ENCODE measurements at regions not wholly inside any gene's neighbourhood (a gene's known extent, or its start where the extent isn't known, plus 50 kb on each side); places are given as distances from the start of the nearest gene placed in this dataset.

GRCh38 chr2:6202756-6203155 is 510.6 kb downstream of the SOX11 start (continued):
- TF ChIP-seq TAF1 (IDR thresholded peaks at IDR 0.05; ENCODE audit: low read depth, low read length) (no peak), SUZ12 (IDR thresholded peaks at IDR 0.05; ENCODE audit: low read length) (no peak), HDAC6 (IDR thresholded peaks at IDR 0.05; ENCODE audit: low read depth, low read length) (no peak), TAF7 (optimal IDR thresholded peaks at IDR 0.05; ENCODE audit: borderline replicate concordance, low read depth, low read length) (no peak), GTF2F1 (IDR thresholded peaks at IDR 0.05; ENCODE audit: borderline replicate concordance, low read depth, low read length) (no peak), CHD7 (IDR thresholded peaks at IDR 0.05; ENCODE audit: insufficient replicate concordance, low read length) (no peak), CREB1 (IDR thresholded peaks at IDR 0.05) (no peak)

Data from H1 (cell line).